DND-41 (cell line): ENCODE measurements at regions not wholly inside any gene's neighbourhood (a gene's known extent, or its start where the extent isn't known, plus 50 kb on each side); places are given as distances from the start of the nearest gene placed in this dataset.

Source experiments
- CTCF ChIP-seq: IDR thresholded peaks from 2 replicates; pipeline ENCODE4 v1.5.1; 2012; ENCODE audit warnings: borderline replicate concordance, low read length, moderate library complexity, mild to moderate bottlenecking; ENCODE audit not compliant: poor library complexity, severe bottlenecking; ENCODE audit errors: extremely low read depth
- EZH2 ChIP-seq: IDR thresholded peaks from 3 replicates; pipeline ENCODE4 v1.6.1; 2012; ENCODE audit warnings: borderline replicate concordance, low read depth, mild to moderate bottlenecking, moderate library complexity, low read length, inconsistent platforms; ENCODE audit not compliant: severe bottlenecking

DNA sequence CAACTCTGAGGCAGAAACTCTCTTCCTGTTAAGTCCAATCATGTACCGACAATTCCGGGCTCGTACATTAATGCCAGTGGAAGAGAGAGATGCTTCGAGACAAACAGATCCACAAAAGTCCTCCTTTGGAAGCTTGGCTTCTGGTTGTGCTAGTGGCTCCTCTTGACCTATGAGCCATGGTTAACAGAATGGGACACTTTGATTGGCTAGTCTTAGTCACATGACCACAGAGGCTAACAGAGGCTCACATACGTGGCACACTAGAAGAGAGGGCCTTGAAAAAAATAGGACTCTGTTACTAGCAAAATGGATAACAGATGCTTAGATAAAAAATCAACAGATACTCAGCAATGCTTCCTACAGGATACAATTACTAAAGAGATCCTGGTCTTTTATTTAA lies 1211.9 kb upstream of the GYPC start:
- TF ChIP-seq CTCF (no peak), EZH2 (no peak)
